NCI-H524 treated with DMSO at 0.1 percent for 48 hours (cell line): ENCODE measurements at regions not wholly inside any gene's neighbourhood (a gene's known extent, or its start where the extent isn't known, plus 50 kb on each side); places are given as distances from the start of the nearest gene placed in this dataset.
"Not testable (repeated sequence)": the region's sequence is repeated elsewhere in the genome, so short reads cannot be mapped to it uniquely, and the experiment has no call there.

Experiments
- DNase-seq: peaks from one replicate; lab custom pipeline; 2025; lab: John Stamatoyannopoulos, UW

- no peak for DNase-seq
These were observed 156.9 kb upstream of the TTC29 start for GRCh38 chr4:147102596-147102995.

- DNase-seq: no peak
These were observed 157.8 kb upstream of the TTC29 start for GRCh38 chr4:147103403-147103946.

- DNase-seq: no peak
These were observed 159.1 kb upstream of the TTC29 start for GRCh38 chr4:147104768-147105167.

- DNase-seq: no peak
These were observed 162.7 kb upstream of the TTC29 start for GRCh38 chr4:147108409-147108808.

GRCh38 chr4:147109800-147110199 lies 164.1 kb upstream of the TTC29 start:
- DNase-seq: no peak

- no peak for DNase-seq
These were observed 165.1 kb upstream of the TTC29 start for GRCh38 chr4:147110473-147111367.

- DNase-seq: not testable (repeated sequence)
These were observed 166.5 kb upstream of the TTC29 start for GRCh38 chr4:147112196-147112595.

GRCh38 chr4:147117431-147117830 lies 171.8 kb upstream of the TTC29 start:
- no peak for DNase-seq

GRCh38 chr4:147118528-147118927 lies 172.9 kb upstream of the TTC29 start:
- no peak for DNase-seq

GRCh38 chr4:147122685-147123084 lies 177.0 kb upstream of the TTC29 start:
- DNase-seq: no peak

- DNase-seq: no peak
These were observed 177.5 kb upstream of the TTC29 start for GRCh38 chr4:147123146-147123545.

GRCh38 chr4:147128787-147129186 lies 183.1 kb upstream of the TTC29 start:
- DNase-seq: no peak

GRCh38 chr4:147129687-147130086 lies 184.0 kb upstream of the TTC29 start:
- no peak for DNase-seq

- no peak for DNase-seq
These were observed 189.0 kb upstream of the TTC29 start for GRCh38 chr4:147134536-147135210.

- DNase-seq: no peak
These were observed 190.6 kb upstream of the TTC29 start for GRCh38 chr4:147136310-147136709.

GRCh38 chr4:147136751-147137150 lies 191.1 kb upstream of the TTC29 start:
- DNase-seq: no peak

GRCh38 chr4:147137280-147137679 lies 191.6 kb upstream of the TTC29 start:
- no peak for DNase-seq

- no peak for DNase-seq
These were observed 192.5 kb upstream of the TTC29 start for GRCh38 chr4:147138171-147138570.

GRCh38 chr4:147139455-147140198 lies 194.0 kb upstream of the TTC29 start:
- DNase-seq: no peak

GRCh38 chr4:147151763-147152162 lies 206.1 kb upstream of the TTC29 start:
- no peak for DNase-seq

GRCh38 chr4:147157860-147158701 lies 212.4 kb upstream of the TTC29 start:
- DNase-seq: no peak
